Fibroblast of lung (primary cell): ENCODE measurements at regions not wholly inside any gene's neighbourhood (a gene's known extent, or its start where the extent isn't known, plus 50 kb on each side); places are given as distances from the start of the nearest gene placed in this dataset.
"Not testable (repeated sequence)": the region's sequence is repeated elsewhere in the genome, so short reads cannot be mapped to it uniquely, and the experiment has no call there.

Source experiments
- DNase-seq, 2 donors: peaks; one replicate each; pipeline versions ENCODE4 v3.0.0 to v3.0.0-alpha.2; 2010; ENCODE audit warnings: low read depth in 2 of 2
- H2AFZ ChIP-seq: 2 replicates; pipeline ENCODE4 v1.5.1; 2012; ENCODE audit warnings: low read length, control low read depth, inconsistent platforms
- H3K27ac ChIP-seq: 2 replicates; pipeline ENCODE4 v1.5.1; 2011; ENCODE audit warnings: low read length, control low read depth; ENCODE audit not compliant: insufficient read depth
- H3K27me3 ChIP-seq: 2 replicates; pipeline ENCODE4 v1.5.1; 2011; ENCODE audit warnings: mild to moderate bottlenecking, low read length; ENCODE audit not compliant: control insufficient read depth, insufficient read depth
- H3K36me3 ChIP-seq: 2 replicates; pipeline ENCODE4 v1.5.1; 2011; ENCODE audit warnings: low read length; ENCODE audit not compliant: control insufficient read depth, insufficient read depth
- H3K4me1 ChIP-seq: 2 replicates; pipeline ENCODE4 v1.5.1; 2011; ENCODE audit warnings: low read length; ENCODE audit not compliant: control insufficient read depth, insufficient read depth; ENCODE audit errors: extremely low read depth
- H3K4me2 ChIP-seq: 2 replicates; pipeline ENCODE4 v1.5.1; 2011; ENCODE audit warnings: low read length, control low read depth; ENCODE audit not compliant: insufficient read depth; ENCODE audit errors: extremely low read depth
- H3K4me3 ChIP-seq, 4 experiments: fragments of 200-600 bp in 1 of 4; sonication (generic) in 1 of 4; replicated peaks in 1 of 4; 2 replicates each; pipeline ENCODE4 v1.5.1; 2011 to 2016; ENCODE audit warnings: low read length in 4 of 4, low read depth in 3 of 4, mild to moderate bottlenecking in 3 of 4, control low read depth in 2 of 4, inconsistent platforms in 1 of 4, mixed read lengths in 1 of 4; ENCODE audit not compliant: insufficient read depth in 1 of 4; ENCODE audit errors: control extremely low read depth in 1 of 4
- H3K79me2 ChIP-seq: 2 replicates; pipeline ENCODE4 v1.5.1; 2012; ENCODE audit warnings: mild to moderate bottlenecking, low read length, inconsistent platforms; ENCODE audit not compliant: control insufficient read depth, insufficient read depth
- H3K9ac ChIP-seq: 2 replicates; pipeline ENCODE4 v1.5.1; 2011; ENCODE audit warnings: mild to moderate bottlenecking, low read length, control low read depth; ENCODE audit not compliant: insufficient read depth
- H3K9me3 ChIP-seq: 2 replicates; pipeline ENCODE4 v1.5.1; 2012; ENCODE audit warnings: low read depth, low read length; ENCODE audit not compliant: control insufficient read depth, insufficient read depth
- H4K20me1 ChIP-seq: 2 replicates; pipeline ENCODE4 v1.5.1; 2011; ENCODE audit warnings: low read length; ENCODE audit not compliant: control insufficient read depth, insufficient read depth; ENCODE audit errors: extremely low read depth
- EZH2 ChIP-seq: IDR thresholded peaks from 2 replicates; pipeline ENCODE4 v1.5.1; 2012; ENCODE audit warnings: low read length, control low read depth, mild to moderate bottlenecking; ENCODE audit errors: missing control alignments
- TF ChIP-seq, protein P1 (sequence below), 2 donors: IDR thresholded peaks in 1 of 2; conservative IDR thresholded peaks in 1 of 2; 1 replicate in 1 of 2; 2 replicates in 1 of 2; pipeline ENCODE4 v1.5.1; 2011 to 2012; ENCODE audit warnings: low read length in 2 of 2, control low read depth in 1 of 2, inconsistent platforms in 1 of 2, low read depth in 1 of 2, mild to moderate bottlenecking in 1 of 2

DNA sequence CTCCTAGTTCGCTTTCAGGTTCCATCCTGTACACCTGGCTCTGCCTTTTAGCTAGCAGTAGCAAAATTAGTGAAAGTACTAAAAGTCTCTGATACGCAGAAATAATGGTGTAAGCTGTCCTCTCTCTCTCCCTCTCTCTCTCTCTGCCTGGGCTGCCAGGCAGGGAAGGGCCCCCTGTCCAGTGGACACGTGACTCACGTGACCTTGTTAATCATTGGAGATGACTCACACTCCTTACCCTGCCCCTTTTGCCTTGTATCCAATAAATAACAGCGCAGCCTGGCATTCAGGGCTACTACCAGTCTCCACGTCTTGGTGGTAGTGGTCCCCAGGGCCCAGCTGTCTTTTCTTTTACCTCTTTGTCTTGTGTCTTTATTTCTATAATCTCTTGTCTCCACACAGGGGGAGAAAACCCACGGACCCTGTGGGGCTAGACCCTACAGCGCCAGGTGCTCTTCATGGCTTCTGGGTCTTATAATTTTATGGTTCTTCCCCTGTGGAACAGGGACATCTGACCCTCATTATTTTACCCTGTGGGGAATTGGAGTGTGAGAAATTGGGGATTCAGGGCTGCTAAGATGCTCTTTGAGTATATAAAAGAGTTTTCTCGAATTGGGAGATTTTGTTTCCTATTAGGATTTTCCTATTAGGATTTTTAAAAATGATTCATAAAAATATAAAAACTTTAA, 1348.2 kb downstream of the GATA3 start:
- H3K36me3 ChIP-seq, DNase-seq, H2AFZ ChIP-seq, H3K27me3 ChIP-seq, H3K4me2 ChIP-seq, H3K4me3 ChIP-seq, H4K20me1 ChIP-seq, H3K9ac ChIP-seq, H3K9me3 ChIP-seq, H3K27ac ChIP-seq, H3K79me2 ChIP-seq, H3K4me1 ChIP-seq: not testable (repeated sequence)

DNA sequence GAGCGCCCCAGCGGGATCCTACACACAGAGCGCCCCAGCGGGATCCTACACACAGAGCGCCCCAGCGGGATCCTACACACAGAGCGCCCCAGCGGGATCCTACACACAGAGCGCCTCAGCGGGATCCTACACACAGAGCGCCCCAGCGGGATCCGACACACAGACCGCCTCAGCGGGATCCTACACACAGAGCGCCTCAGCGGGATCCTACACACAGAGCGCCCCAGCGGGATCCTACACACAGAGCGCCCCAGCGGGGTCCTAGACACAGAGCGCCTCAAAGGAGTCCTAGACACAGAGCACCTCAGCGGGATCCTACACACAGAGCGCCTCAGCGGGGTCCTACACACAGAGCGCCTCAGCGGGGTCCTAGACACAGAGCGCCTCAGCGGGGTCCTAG, 1352.7 kb downstream of the GATA3 start:
- H3K4me1 ChIP-seq, H3K79me2 ChIP-seq, H3K4me3 ChIP-seq, H2AFZ ChIP-seq, H3K9me3 ChIP-seq, H4K20me1 ChIP-seq, H3K27ac ChIP-seq, H3K36me3 ChIP-seq, H3K9ac ChIP-seq, H3K4me2 ChIP-seq, H3K27me3 ChIP-seq, DNase-seq: not testable (repeated sequence)

DNA sequence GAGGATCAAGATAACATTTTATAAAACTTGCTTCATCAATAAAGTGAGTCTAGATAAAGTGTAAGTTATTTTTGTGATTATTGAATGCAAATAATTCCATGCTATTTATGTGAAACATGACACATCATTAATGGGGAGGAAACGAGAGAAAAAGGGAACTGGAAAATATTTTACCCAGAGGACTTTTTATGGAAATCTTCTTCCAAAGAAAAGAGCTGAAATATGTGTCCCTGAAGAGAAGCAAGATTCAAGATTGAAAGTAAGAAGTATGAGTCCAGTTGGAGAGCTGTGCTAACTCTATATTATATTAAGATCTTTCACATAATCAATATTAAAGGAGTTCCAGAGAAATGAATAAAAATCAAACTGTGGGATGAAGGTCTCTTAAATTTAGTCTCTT, 1361.8 kb downstream of the GATA3 start:
- no peak overlapping the region for H3K4me2 ChIP-seq
- no peaks in the 10 kb centered on the region for H3K27me3 ChIP-seq
- no peak overlapping the region for H3K9ac ChIP-seq
- H2AFZ ChIP-seq: no peak overlapping the region
- H3K9me3 ChIP-seq: no peaks in the 10 kb centered on the region
- H3K79me2 ChIP-seq: no peaks in the 10 kb centered on the region
- H3K4me1 ChIP-seq: no peaks in the 10 kb centered on the region
- DNase-seq: no peak
- no peak overlapping the region for H3K4me3 ChIP-seq
- TF ChIP-seq EZH2: no peak
- TF ChIP-seq, protein P1, sequence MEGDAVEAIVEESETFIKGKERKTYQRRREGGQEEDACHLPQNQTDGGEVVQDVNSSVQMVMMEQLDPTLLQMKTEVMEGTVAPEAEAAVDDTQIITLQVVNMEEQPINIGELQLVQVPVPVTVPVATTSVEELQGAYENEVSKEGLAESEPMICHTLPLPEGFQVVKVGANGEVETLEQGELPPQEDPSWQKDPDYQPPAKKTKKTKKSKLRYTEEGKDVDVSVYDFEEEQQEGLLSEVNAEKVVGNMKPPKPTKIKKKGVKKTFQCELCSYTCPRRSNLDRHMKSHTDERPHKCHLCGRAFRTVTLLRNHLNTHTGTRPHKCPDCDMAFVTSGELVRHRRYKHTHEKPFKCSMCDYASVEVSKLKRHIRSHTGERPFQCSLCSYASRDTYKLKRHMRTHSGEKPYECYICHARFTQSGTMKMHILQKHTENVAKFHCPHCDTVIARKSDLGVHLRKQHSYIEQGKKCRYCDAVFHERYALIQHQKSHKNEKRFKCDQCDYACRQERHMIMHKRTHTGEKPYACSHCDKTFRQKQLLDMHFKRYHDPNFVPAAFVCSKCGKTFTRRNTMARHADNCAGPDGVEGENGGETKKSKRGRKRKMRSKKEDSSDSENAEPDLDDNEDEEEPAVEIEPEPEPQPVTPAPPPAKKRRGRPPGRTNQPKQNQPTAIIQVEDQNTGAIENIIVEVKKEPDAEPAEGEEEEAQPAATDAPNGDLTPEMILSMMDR (conservative IDR thresholded peaks at IDR 0.05 in 1 of 2, IDR thresholded peaks at IDR 0.05 in 1 of 2; ENCODE audit: low read depth in 1 of 2, low read length in 2 of 2): no peak
- no peaks in the 10 kb centered on the region for H4K20me1 ChIP-seq
- no peak overlapping the region for H3K27ac ChIP-seq
- H3K36me3 ChIP-seq: no peaks in the 10 kb centered on the region

DNA sequence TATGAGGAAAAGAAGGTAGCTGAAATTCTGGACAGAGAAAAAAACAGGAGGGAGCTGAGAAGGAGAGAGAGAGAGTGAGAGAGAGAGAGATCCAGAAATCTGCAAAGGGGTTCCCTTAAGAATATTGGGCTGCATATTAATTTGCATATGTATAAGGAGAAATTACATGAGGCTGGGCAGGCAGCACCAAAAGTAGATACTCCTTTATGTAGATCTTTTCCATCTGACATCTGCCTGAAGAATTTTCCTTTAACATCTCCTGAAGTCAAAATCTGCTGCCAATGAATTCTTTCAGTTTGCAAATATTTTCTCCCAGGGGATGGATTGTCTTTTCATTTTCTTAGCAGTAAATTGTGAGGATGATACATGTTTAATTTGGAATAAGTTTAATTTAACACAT, 1365.3 kb downstream of the GATA3 start:
- no peak for TF ChIP-seq EZH2
- TF ChIP-seq, protein P1 (conservative IDR thresholded peaks at IDR 0.05 in 1 of 2, IDR thresholded peaks at IDR 0.05 in 1 of 2; ENCODE audit: low read depth in 1 of 2, low read length in 2 of 2): no peak
- Histone ChIP-seq H3K27me3 (no peaks in the 10 kb centered on the region), H3K4me2 (no peak overlapping the region), H3K4me3 (no peak overlapping the region), H2AFZ (no peak overlapping the region), H4K20me1 (no peaks in the 10 kb centered on the region), H3K36me3 (no peaks in the 10 kb centered on the region), H3K79me2 (no peaks in the 10 kb centered on the region), H3K4me1 (no peaks in the 10 kb centered on the region), H3K9me3 (no peaks in the 10 kb centered on the region), H3K27ac (no peak overlapping the region), H3K9ac (no peak overlapping the region)
- no peak for DNase-seq
